ENCODE measurements at regions not wholly inside any gene's neighbourhood (a gene's known extent, or its start where the extent isn't known, plus 50 kb on each side); places are given as distances from the start of the nearest gene placed in this dataset.

DNA sequence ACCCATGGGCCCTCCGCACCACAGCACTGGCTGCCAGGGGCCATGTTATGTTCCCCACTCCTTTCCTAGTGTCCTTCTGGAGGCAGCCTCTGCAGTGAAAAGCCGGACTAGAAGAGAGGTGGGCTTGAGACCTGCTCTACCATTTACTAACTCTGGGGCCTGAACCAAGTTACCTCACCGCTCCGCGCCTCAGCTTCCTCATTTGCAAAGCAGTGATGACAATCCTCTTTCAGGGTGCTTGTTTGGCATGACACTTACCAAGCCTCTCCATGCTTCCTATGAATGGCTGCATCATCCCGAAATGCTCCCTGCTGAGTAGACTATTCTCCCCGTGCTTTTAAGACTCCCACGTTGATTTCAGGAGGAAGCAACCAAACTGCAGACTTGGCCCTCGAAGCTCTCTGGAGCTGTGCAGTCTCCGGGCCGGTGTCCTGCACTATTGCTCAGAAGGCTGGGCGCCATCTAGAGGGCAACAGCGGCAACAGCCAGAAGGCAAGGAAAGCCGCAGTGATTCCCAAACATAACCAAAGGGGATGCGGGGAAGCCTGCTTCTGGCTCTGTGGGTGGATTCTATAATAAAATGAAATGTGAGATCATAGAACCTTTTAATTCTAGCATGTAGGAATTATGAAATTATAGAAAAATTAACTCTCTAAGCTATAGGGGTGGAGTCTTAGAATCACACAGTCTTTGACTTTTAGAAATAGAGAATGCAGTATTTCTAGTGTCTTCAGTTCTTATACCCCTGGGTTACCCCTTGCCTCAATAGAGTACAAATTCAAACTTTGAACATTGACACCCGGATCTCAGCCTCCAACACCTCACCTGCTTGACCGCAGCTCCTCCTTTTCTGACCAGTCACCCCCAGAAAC lies 599.8 kb upstream of the BRINP1 start:
- ATAC-seq (peak; percentile 93 to 94), DNase-seq (peak; percentile 82)
- intact Hi-C loops (cut with DNase I), result no loop called here
- H3K4me3 ChIP-seq, result no peak overlapping the region
- peaks cover 12% of the 10 kb centered on the region for H3K4me1 ChIP-seq
- H3K27me3 ChIP-seq (ENCODE audit: low read depth), result no peaks in the 10 kb centered on the region
- no peaks in the 10 kb centered on the region for H3K36me3 ChIP-seq
- TF ChIP-seq, protein P1, sequence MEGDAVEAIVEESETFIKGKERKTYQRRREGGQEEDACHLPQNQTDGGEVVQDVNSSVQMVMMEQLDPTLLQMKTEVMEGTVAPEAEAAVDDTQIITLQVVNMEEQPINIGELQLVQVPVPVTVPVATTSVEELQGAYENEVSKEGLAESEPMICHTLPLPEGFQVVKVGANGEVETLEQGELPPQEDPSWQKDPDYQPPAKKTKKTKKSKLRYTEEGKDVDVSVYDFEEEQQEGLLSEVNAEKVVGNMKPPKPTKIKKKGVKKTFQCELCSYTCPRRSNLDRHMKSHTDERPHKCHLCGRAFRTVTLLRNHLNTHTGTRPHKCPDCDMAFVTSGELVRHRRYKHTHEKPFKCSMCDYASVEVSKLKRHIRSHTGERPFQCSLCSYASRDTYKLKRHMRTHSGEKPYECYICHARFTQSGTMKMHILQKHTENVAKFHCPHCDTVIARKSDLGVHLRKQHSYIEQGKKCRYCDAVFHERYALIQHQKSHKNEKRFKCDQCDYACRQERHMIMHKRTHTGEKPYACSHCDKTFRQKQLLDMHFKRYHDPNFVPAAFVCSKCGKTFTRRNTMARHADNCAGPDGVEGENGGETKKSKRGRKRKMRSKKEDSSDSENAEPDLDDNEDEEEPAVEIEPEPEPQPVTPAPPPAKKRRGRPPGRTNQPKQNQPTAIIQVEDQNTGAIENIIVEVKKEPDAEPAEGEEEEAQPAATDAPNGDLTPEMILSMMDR (IDR thresholded peaks at IDR 0.05), result peak; percentile 93
- no peak overlapping the region for H3K27ac ChIP-seq
- no peaks in the 10 kb centered on the region for H3K9me3 ChIP-seq

DNA sequence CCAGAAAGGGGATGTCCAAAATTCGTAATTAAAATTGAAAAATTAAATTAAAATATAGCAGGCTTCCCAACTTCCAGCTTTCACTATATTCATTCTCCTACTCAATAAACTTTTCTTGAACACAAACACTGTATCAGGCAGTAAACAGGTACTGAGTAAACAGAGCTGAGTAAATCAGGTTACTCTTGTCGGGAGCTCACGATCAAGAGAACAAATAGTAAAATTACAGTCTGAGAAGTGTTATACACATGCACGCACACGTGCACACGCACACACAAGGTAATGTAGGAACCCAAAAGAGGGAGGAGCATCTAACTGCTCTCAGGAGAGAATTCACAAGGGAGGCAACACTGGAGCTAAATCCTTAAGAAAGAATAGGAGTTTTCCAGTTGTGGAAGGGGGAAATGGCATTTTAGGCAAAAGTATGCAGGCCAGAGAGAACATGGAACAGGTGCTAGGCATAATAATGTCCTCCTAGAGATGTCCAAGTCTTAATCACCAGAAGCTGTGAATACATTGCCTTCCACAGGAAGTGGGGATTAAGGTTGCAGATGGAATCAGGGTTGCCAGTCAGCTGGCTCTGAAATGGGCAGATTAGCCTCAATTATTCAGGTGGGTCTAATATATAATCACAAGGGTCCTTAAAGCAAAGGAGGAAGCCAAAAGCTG lies 598.8 kb upstream of the BRINP1 start:
- Histone ChIP-seq H3K9me3 (no peaks in the 10 kb centered on the region), H3K4me3 (no peak overlapping the region), H3K27ac (no peak overlapping the region), H3K27me3 (ENCODE audit: low read depth) (no peaks in the 10 kb centered on the region), H3K4me1 (peaks cover 20% of the 10 kb centered on the region), H3K36me3 (no peaks in the 10 kb centered on the region)
- intact Hi-C loops (cut with DNase I), result no loop called here
- DNase-seq (no peak), ATAC-seq (peak in 1 of 2 donors; percentile 43)
- TF ChIP-seq, protein P1 (IDR thresholded peaks at IDR 0.05), result no peak

DNA sequence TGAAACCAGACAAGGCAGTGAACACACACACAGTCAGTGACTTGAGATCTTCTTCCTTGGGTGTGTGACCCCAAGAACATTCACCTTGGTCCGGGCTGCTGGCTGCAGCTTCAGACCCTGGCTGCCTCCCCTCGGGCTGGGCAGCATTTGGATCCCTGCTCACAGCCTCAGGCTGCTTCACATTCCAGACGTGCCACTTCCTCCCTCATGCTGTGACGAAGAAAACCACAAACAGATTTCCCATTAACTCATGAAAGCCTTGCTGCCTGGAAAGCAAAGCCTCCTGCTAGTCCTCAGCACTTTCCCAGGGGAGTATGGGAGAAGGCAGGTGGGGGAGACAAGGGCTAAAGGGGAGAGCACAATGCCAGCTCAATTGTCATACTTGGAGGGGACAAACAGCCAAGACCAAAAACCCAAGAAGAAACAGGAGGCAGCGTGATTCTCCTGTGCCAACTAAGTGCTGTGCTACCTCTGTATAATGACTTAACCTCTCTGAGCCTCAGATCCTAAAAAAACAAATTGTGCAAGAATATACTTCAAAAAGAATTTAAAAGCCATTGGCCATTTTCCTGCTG lies 594.6 kb upstream of the BRINP1 start:
- peak; percentile 80 to 86 for ATAC-seq
- intact Hi-C loops (cut with DNase I), result no loop called here

DNA sequence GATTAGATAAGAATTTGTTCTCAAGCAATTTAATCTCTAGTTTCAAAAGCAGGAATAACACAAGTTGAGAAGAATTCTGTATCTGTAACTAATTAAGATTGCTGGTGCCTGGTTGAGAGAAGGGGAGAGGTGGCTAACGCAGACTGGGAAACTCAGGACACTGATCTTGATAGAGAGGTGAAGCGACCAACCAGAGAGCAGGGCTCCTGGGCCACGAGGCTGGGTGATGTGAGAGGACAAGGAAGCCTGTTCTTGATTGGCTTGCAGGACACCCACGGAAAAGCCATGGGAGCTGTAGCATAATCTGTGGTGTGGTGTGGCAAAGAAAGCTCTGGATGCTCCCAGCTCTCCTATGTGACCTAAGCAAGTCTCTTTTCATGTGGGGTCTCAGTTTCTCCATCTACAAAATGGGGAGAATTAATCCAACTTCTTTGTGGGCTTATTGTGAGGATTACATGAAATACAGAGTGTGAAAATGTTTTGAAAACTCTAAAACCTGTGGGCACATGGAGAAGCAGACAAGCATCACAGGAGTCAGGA lies 594.1 kb upstream of the BRINP1 start:
- H3K27me3 ChIP-seq (ENCODE audit: low read depth), result no peaks in the 10 kb centered on the region
- no peak overlapping the region for H3K4me3 ChIP-seq
- intact Hi-C loops (cut with DNase I), result no loop called here
- H3K9me3 ChIP-seq, result no peaks in the 10 kb centered on the region
- H3K27ac ChIP-seq, result peak overlapping the region; percentile 19
- ATAC-seq (peak; percentile 36 to 74), DNase-seq (peak; percentile 48)
- H3K36me3 ChIP-seq, result no peaks in the 10 kb centered on the region
- peaks cover 13% of the 10 kb centered on the region for H3K4me1 ChIP-seq
- TF ChIP-seq, protein P1 (IDR thresholded peaks at IDR 0.05), result no peak

More for the DNA sequence above, 594.6 kb upstream of the BRINP1 start:
- Histone ChIP-seq H3K36me3 (no peaks in the 10 kb centered on the region), H3K4me1 (peaks cover 18% of the 10 kb centered on the region), H3K4me3 (no peak overlapping the region), H3K27me3 (ENCODE audit: low read depth) (no peaks in the 10 kb centered on the region), H3K9me3 (no peaks in the 10 kb centered on the region), H3K27ac (peak overlapping the region; percentile 19)
- no peak for DNase-seq
- TF ChIP-seq, protein P1 (IDR thresholded peaks at IDR 0.05), result no peak

DNA sequence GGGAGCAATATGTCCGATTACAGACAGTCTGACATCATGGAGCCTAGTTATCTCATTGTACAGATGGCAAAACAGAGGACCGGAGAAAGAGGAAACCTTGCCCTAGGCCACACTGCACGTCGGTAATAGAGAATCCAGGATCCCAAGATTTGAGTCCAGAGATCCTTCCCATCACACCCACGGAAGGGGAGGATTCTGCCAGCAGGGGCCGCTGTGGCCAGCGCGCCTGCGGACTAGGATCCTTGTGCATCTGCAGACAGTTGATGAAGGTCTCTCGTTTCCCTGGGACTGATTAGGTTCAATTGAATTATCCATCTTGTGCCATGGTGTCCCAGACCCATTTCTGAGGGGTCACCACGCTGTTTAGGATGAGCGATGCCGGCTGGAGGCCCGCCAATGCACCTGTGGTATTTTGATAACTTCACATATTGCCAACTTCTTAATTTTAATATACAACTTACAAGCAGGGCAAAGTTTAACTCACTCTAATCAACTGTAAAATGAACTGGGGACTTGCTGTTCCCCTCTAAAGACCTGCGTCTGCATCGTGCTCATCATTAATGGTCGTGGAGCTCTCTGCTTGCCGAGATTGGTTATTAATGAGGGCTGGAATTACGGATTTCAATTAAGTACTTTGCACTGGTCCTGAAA lies 592.7 kb upstream of the BRINP1 start:
- H3K27me3 ChIP-seq (ENCODE audit: low read depth), result no peaks in the 10 kb centered on the region
- H3K27ac ChIP-seq, result no peak overlapping the region
- peak; percentile 61 to 66 for ATAC-seq
- H3K4me3 ChIP-seq, result no peak overlapping the region
- no peaks in the 10 kb centered on the region for H3K9me3 ChIP-seq
- TF ChIP-seq, protein P1 (IDR thresholded peaks at IDR 0.05), result peak; percentile 70
- peaks cover 11% of the 10 kb centered on the region for H3K4me1 ChIP-seq
- peak; percentile 56 for DNase-seq
- intact Hi-C loops (cut with DNase I), result no loop called here
- no peaks in the 10 kb centered on the region for H3K36me3 ChIP-seq
